ENCODE measurements at regions not wholly inside any gene's neighbourhood (a gene's known extent, or its start where the extent isn't known, plus 50 kb on each side); places are given as distances from the start of the nearest gene placed in this dataset.

DNA sequence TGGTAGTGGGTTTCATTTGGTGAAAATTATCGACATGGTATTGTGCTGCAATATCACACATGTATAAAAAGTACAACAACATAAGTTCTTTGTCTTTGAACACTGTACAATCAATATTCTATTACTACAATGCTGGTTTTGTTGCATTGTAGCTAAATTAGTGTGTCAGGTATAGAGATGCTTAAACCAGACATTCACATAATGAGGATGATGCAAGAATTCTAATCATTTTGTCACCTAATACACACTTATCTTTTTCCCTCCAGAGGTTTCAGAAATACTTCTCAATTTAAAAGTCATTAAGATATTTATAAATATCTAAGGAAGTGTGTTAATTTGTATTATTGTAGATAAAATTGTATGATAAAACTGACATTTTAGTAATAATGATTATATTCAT, 174.8 kb upstream of the MAN1A1 start:
- TF ChIP-seq, protein P1, sequence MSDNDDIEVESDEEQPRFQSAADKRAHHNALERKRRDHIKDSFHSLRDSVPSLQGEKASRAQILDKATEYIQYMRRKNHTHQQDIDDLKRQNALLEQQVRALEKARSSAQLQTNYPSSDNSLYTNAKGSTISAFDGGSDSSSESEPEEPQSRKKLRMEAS (IDR thresholded peaks at IDR 0.05; ENCODE audit: low read depth): no peak
- TF ChIP-seq, protein P2, sequence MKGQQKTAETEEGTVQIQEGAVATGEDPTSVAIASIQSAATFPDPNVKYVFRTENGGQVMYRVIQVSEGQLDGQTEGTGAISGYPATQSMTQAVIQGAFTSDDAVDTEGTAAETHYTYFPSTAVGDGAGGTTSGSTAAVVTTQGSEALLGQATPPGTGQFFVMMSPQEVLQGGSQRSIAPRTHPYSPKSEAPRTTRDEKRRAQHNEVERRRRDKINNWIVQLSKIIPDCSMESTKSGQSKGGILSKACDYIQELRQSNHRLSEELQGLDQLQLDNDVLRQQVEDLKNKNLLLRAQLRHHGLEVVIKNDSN (IDR thresholded peaks at IDR 0.05; ENCODE audit: borderline replicate concordance, low read depth): no peak
- TF ChIP-seq, protein P3, sequence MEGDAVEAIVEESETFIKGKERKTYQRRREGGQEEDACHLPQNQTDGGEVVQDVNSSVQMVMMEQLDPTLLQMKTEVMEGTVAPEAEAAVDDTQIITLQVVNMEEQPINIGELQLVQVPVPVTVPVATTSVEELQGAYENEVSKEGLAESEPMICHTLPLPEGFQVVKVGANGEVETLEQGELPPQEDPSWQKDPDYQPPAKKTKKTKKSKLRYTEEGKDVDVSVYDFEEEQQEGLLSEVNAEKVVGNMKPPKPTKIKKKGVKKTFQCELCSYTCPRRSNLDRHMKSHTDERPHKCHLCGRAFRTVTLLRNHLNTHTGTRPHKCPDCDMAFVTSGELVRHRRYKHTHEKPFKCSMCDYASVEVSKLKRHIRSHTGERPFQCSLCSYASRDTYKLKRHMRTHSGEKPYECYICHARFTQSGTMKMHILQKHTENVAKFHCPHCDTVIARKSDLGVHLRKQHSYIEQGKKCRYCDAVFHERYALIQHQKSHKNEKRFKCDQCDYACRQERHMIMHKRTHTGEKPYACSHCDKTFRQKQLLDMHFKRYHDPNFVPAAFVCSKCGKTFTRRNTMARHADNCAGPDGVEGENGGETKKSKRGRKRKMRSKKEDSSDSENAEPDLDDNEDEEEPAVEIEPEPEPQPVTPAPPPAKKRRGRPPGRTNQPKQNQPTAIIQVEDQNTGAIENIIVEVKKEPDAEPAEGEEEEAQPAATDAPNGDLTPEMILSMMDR (IDR thresholded peaks at IDR 0.05): no peak
